Lower lobe of right lung (tissue), 2 donors: ENCODE measurements at regions not wholly inside any gene's neighbourhood (a gene's known extent, or its start where the extent isn't known, plus 50 kb on each side); places are given as distances from the start of the nearest gene placed in this dataset.

Experiments used
- ATAC-seq, 2 donors: fragments of 200-7000 bp; cut with Tn5 transposase; one replicate each; pipeline ENCODE4 v1.9.1; 2020 to 2022; ENCODE audit warnings: mild to moderate bottlenecking in 2 of 2, moderate library complexity in 2 of 2
- DNase-seq: peaks from one replicate; pipeline ENCODE4 v3.0.0-alpha.2; 2020
- H3K27ac ChIP-seq: fragments of 200-600 bp; one replicate; pipeline ENCODE4 v1.8.0; 2022
- H3K27me3 ChIP-seq: fragments of 200-600 bp; one replicate; pipeline ENCODE4 v1.8.0; 2022; ENCODE audit warnings: low read depth
- H3K36me3 ChIP-seq: fragments of 200-600 bp; one replicate; pipeline ENCODE4 v1.8.0; 2022; ENCODE audit warnings: mild to moderate bottlenecking
- H3K4me1 ChIP-seq: fragments of 200-600 bp; one replicate; pipeline ENCODE4 v1.8.0; 2022
- H3K4me3 ChIP-seq: fragments of 200-600 bp; one replicate; pipeline ENCODE4 v1.8.0; 2022; ENCODE audit warnings: mild to moderate bottlenecking
- H3K9me3 ChIP-seq: fragments of 200-600 bp; one replicate; pipeline ENCODE4 v1.8.0; 2022
- intact Hi-C: fragments of 100-400 bp; cut with DNase I; formaldehyde crosslinking; loops from one replicate; pipeline ENCODE4 v1.11.0; 2022
- TF ChIP-seq, protein P1 (sequence below): fragments of 200-600 bp; IDR thresholded peaks from one replicate; pipeline ENCODE4 v1.8.0; 2022; ENCODE audit warnings: antibody characterized with exemption, mild to moderate bottlenecking
- donor health status: DM: no; HTN: yes; CAD: no; lungs with severe emphysema.

DNA sequence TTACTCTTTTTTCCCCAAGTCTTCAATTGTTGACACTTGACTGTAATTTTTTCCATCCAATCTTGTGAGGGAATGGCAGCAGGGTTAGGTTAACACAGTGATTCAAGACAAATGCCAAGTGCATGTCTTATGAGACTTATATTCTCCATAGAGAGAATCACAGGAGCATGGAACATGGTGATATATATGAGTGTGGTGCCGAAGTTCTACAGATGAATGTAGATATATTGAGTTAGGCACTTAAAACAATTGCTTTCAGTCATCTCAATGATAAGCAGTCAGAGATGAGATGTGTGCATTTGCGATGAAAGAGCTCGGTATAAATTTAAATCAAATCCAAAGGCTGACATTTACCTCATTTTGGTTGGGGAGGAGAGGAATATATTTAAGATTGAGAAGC lies 211.2 kb downstream of the CDH10 start:
- no peaks in the 10 kb centered on the region for H3K9me3 ChIP-seq
- intact Hi-C loops: no loop called here
- TF ChIP-seq, protein P1, sequence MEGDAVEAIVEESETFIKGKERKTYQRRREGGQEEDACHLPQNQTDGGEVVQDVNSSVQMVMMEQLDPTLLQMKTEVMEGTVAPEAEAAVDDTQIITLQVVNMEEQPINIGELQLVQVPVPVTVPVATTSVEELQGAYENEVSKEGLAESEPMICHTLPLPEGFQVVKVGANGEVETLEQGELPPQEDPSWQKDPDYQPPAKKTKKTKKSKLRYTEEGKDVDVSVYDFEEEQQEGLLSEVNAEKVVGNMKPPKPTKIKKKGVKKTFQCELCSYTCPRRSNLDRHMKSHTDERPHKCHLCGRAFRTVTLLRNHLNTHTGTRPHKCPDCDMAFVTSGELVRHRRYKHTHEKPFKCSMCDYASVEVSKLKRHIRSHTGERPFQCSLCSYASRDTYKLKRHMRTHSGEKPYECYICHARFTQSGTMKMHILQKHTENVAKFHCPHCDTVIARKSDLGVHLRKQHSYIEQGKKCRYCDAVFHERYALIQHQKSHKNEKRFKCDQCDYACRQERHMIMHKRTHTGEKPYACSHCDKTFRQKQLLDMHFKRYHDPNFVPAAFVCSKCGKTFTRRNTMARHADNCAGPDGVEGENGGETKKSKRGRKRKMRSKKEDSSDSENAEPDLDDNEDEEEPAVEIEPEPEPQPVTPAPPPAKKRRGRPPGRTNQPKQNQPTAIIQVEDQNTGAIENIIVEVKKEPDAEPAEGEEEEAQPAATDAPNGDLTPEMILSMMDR: no peak
- no peak overlapping the region for H3K4me3 ChIP-seq
- DNase-seq (no peak), ATAC-seq (no peak)
- no peaks in the 10 kb centered on the region for H3K36me3 ChIP-seq
- no peaks in the 10 kb centered on the region for H3K27me3 ChIP-seq
- H3K27ac ChIP-seq: no peak overlapping the region
- H3K4me1 ChIP-seq: no peaks in the 10 kb centered on the region
